Kidney (tissue), 13 donors: ENCODE measurements at regions not wholly inside any gene's neighbourhood (a gene's known extent, or its start where the extent isn't known, plus 50 kb on each side); places are given as distances from the start of the nearest gene placed in this dataset.

ENCODE experiments used
- DNase-seq, 5 donors: peaks; one replicate each; pipeline ENCODE4 v3.0.0-alpha.2; 2013 to 2020
- FAIRE-seq: peaks from 2 replicates; lab custom pipeline; 2012; peaks lifted over from hg19 to GRCh38; lab: Jason Lieb, UNC
- H3K27ac ChIP-seq, 2 donors: one replicate each; pipeline ENCODE4 v1.7.0; 2013; ENCODE audit warnings: low read depth in 2 of 2, low read length in 2 of 2, inconsistent platforms in 1 of 2
- H3K27me3 ChIP-seq: one replicate; pipeline ENCODE4 v1.7.1; 2013; ENCODE audit warnings: low read length, inconsistent platforms; ENCODE audit not compliant: control insufficient read depth, insufficient read depth
- H3K36me3 ChIP-seq, 3 donors: one replicate each; pipeline versions ENCODE4 v1.7.0 to v1.7.1; 2013; ENCODE audit warnings: low read length in 3 of 3, control low read depth in 1 of 3, inconsistent platforms in 1 of 3; ENCODE audit not compliant: insufficient read depth in 3 of 3, control insufficient read depth in 2 of 3
- H3K4me1 ChIP-seq, 3 donors: one replicate each; pipeline versions ENCODE4 v1.7.0 to v1.7.1; 2013; ENCODE audit warnings: low read length in 3 of 3, inconsistent platforms in 1 of 3, low read depth in 1 of 3; ENCODE audit not compliant: control insufficient read depth in 2 of 3, insufficient read depth in 2 of 3
- H3K4me3 ChIP-seq, 3 donors: one replicate each; pipeline versions ENCODE4 v1.7.0 to v1.8.1; 2013; ENCODE audit warnings: low read length in 3 of 3, control low read depth in 1 of 3, inconsistent platforms in 1 of 3
- H3K9ac ChIP-seq, 3 donors: one replicate each; pipeline versions ENCODE4 v1.7.0 to v1.7.1; 2013; ENCODE audit warnings: low read length in 3 of 3, control low read depth in 1 of 3, inconsistent platforms in 1 of 3
- H3K9me3 ChIP-seq, 3 donors: one replicate each; pipeline versions ENCODE4 v1.7.0 to v1.7.1; 2013; ENCODE audit warnings: low read length in 3 of 3, control low read depth in 1 of 3, inconsistent platforms in 1 of 3; ENCODE audit not compliant: control insufficient read depth in 2 of 3, insufficient read depth in 1 of 3
- CTCF ChIP-seq: IDR thresholded peaks from 3 replicates; pipeline ENCODE4 v1.5.1; 2012; ENCODE audit warnings: mild to moderate bottlenecking, moderate library complexity, borderline replicate concordance; ENCODE audit not compliant: insufficient read depth; ENCODE audit errors: extremely low read depth
- intact Hi-C: fragments of 100-400 bp; cut with DNase I; formaldehyde crosslinking; loops from one replicate; pipeline ENCODE4 v1.11.1; 2022
- donor health status: control.
- donor health status: control.
- donor health status: control.
- donor health status: control.
- donor health status: control.
- donor health status: DM: yes; HTN: yes; CAD: no.
- donor health status: Normal renal cell carcinoma (clear cell type).

GRCh38 chr6:50658561-50658960 lies 54.8 kb upstream of the TFAP2D start:
- H3K4me1 ChIP-seq, result no peaks in the 10 kb centered on the region
- no peaks in the 10 kb centered on the region for H3K36me3 ChIP-seq
- DNase-seq, result no peak
- no peak for TF ChIP-seq CTCF
- intact Hi-C loops, result no loop called here
- H3K27me3 ChIP-seq, result no peaks in the 10 kb centered on the region
- H3K9me3 ChIP-seq, result no peaks in the 10 kb centered on the region
- H3K27ac ChIP-seq, result no peak overlapping the region
- no peak overlapping the region for H3K9ac ChIP-seq
- FAIRE-seq, result no peak
- H3K4me3 ChIP-seq, result no peak overlapping the region

DNA sequence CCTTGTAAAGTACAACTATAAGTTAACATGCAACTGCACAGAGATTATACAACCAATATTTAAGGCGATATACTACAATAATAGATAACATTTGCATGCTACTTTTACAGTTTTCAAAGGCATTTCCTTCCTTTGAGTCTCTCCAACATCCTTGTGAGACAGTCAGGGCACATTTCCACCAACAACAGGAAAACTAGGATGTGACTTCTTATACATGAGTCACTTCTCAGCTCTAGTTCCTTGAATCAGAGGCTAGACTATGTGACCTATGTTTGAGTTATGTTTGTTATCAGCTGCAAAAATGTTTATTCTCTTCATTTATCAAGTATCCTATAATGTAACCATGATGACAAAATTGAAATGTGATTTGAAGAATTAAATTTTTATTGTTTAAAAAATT lies 51.7 kb upstream of the TFAP2D start:
- Histone ChIP-seq H3K36me3 (no peaks in the 10 kb centered on the region), H3K4me3 (no peak overlapping the region), H3K9me3 (no peaks in the 10 kb centered on the region), H3K27me3 (no peaks in the 10 kb centered on the region), H3K9ac (no peak overlapping the region), H3K27ac (no peak overlapping the region), H3K4me1 (no peaks in the 10 kb centered on the region)
- no peak for TF ChIP-seq CTCF
- FAIRE-seq, result no peak
- DNase-seq, result no peak
- intact Hi-C loops, result no loop called here
